GM12892 (cell line): ENCODE measurements at regions not wholly inside any gene's neighbourhood (a gene's known extent, or its start where the extent isn't known, plus 50 kb on each side); places are given as distances from the start of the nearest gene placed in this dataset.

Experiments
- POLR2AphosphoS5 ChIP-seq: IDR thresholded peaks from 2 replicates; pipeline ENCODE4 v1.6.1; 2011; ENCODE audit warnings: low read depth, low read length, control low read depth
- TAF1 ChIP-seq: IDR thresholded peaks from 2 replicates; pipeline ENCODE4 v1.6.1; 2011; ENCODE audit warnings: low read depth, mild to moderate bottlenecking, control low read depth, low read length, borderline replicate concordance

GRCh38 chr11:104547996-104548661 is 350.1 kb downstream of the CASP12 start:
- TF ChIP-seq POLR2AphosphoS5 (no peak), TAF1 (no peak)
